ENCODE measurements at regions not wholly inside any gene's neighbourhood (a gene's known extent, or its start where the extent isn't known, plus 50 kb on each side); places are given as distances from the start of the nearest gene placed in this dataset.

DNA sequence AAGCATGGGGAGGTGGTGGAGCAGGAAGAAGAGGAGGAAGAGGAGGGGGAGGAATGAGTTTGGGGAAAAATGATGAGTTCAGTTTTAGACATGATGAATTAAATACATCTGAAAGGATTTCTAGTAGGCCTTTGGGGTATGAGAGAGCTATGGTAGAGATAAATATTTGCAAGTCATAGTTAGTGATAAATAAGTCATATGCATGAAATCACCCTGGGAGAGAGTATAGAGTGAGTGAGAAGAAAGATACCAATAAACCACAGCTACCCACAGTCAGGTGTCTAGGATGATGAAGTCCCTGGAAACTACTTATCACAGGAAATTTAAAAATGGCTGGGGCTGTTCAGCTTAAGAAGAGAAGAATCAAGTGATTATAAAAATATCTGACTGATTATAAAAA, 240.5 kb downstream of the RDH14 start:
- TF ChIP-seq, protein P1, sequence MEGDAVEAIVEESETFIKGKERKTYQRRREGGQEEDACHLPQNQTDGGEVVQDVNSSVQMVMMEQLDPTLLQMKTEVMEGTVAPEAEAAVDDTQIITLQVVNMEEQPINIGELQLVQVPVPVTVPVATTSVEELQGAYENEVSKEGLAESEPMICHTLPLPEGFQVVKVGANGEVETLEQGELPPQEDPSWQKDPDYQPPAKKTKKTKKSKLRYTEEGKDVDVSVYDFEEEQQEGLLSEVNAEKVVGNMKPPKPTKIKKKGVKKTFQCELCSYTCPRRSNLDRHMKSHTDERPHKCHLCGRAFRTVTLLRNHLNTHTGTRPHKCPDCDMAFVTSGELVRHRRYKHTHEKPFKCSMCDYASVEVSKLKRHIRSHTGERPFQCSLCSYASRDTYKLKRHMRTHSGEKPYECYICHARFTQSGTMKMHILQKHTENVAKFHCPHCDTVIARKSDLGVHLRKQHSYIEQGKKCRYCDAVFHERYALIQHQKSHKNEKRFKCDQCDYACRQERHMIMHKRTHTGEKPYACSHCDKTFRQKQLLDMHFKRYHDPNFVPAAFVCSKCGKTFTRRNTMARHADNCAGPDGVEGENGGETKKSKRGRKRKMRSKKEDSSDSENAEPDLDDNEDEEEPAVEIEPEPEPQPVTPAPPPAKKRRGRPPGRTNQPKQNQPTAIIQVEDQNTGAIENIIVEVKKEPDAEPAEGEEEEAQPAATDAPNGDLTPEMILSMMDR (IDR thresholded peaks at IDR 0.05) = no peak
- TF ChIP-seq POLR2A (IDR thresholded peaks at IDR 0.05) = no peak
